ENCODE measurements at regions not wholly inside any gene's neighbourhood (a gene's known extent, or its start where the extent isn't known, plus 50 kb on each side); places are given as distances from the start of the nearest gene placed in this dataset.

DNA sequence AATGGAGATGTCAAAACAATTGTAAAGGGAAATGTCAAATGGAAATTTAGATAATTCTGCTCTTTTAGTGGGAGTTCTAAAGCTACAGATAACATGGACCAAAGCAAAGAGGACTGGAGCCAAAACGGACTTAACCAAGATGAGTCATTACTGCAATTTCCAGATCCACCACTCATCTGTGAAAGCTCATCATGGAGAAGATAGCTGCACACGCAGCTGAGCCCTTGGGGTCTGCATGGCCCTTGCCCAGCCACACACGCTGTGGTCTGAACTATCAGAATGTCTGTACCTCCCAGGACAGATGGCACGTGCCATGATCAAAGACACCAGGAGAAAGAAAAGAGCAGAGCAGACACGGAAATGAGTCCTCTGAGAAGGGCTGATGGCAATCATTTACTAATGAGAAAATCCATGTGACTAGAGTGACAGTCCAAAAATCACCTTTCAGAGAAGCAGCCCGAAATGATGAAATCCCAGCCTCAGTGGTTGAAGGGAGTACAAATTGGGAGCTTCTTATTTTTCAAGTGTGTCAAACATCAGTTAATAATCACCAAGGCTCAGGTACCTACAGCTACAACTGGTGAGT lies 177.9 kb upstream of the MGMT start:
- TF ChIP-seq CTCF (IDR thresholded peaks at IDR 0.05) (no peak), POLR2A (IDR thresholded peaks at IDR 0.05) (no peak)

Measured in ovary (tissue), 3 donors.